PC-3 (cell line): ENCODE measurements at regions not wholly inside any gene's neighbourhood (a gene's known extent, or its start where the extent isn't known, plus 50 kb on each side); places are given as distances from the start of the nearest gene placed in this dataset.

ENCODE experiments used
- CTCF ChIP-seq: fragments of 300-600 bp; sonication (generic); conservative IDR thresholded peaks from 2 replicates; pipeline ENCODE4 v1.5.1; 2017; ENCODE audit warnings: antibody characterized with exemption, low read depth, mild to moderate bottlenecking, low read length
- EZH2 ChIP-seq: fragments of 300-600 bp; sonication (generic); IDR thresholded peaks from one replicate; pipeline ENCODE4 v1.6.1; 2017; ENCODE audit warnings: antibody characterized with exemption, mild to moderate bottlenecking, low read length; ENCODE audit not compliant: unreplicated experiment
- EZH2phosphoT487 ChIP-seq: fragments of 300-600 bp; sonication (generic); IDR thresholded peaks from 2 replicates; pipeline ENCODE4 v1.6.1; 2018; ENCODE audit warnings: mild to moderate bottlenecking, antibody characterized with exemption, low read length, borderline replicate concordance

- TF ChIP-seq EZH2 (no peak), CTCF (no peak), EZH2phosphoT487 (no peak)
Measured at GRCh38 chr3:73215281-73215680, 153.8 kb downstream of the EBLN2 start.
